Type B pancreatic cell (in vitro differentiated cells): ENCODE measurements at regions not wholly inside any gene's neighbourhood (a gene's known extent, or its start where the extent isn't known, plus 50 kb on each side); places are given as distances from the start of the nearest gene placed in this dataset.
A peak's percentile ranks its signal among the peaks of the same experiment; 100 is the strongest.

Experiments used
- DNase-seq: peaks from one replicate; pipeline ENCODE4 v3.0.0; 2021; ENCODE audit warnings: mixed read lengths; ENCODE audit not compliant: unreplicated experiment; ENCODE audit errors: extremely low spot score
- H3K27ac Mint-ChIP-seq: 2 replicates; pipeline ENCODE4 v1.8.0; 2021; ENCODE audit warnings: mild to moderate bottlenecking, mixed read lengths
- H3K27me3 Mint-ChIP-seq: 2 replicates; pipeline ENCODE4 v1.8.0; 2021; ENCODE audit warnings: mixed read lengths
- H3K36me3 Mint-ChIP-seq: 2 replicates; pipeline ENCODE4 v1.8.0; 2021; ENCODE audit warnings: mixed read lengths
- H3K4me1 Mint-ChIP-seq: one replicate; pipeline ENCODE4 v1.8.0; 2021; ENCODE audit warnings: mixed read lengths; ENCODE audit not compliant: unreplicated experiment
- H3K4me3 Mint-ChIP-seq: 2 replicates; pipeline ENCODE4 v1.8.0; 2021; ENCODE audit warnings: mild to moderate bottlenecking, mixed read lengths
- H3K9me3 Mint-ChIP-seq: 2 replicates; pipeline ENCODE4 v1.8.0; 2021; ENCODE audit warnings: mixed read lengths
- TF ChIP-seq, protein P1 (sequence below): fragments of 200-600 bp; sonication (generic); conservative IDR thresholded peaks from 2 replicates; pipeline ENCODE4 v1.5.0; 2021; ENCODE audit warnings: antibody characterized with exemption, mild to moderate bottlenecking

DNA sequence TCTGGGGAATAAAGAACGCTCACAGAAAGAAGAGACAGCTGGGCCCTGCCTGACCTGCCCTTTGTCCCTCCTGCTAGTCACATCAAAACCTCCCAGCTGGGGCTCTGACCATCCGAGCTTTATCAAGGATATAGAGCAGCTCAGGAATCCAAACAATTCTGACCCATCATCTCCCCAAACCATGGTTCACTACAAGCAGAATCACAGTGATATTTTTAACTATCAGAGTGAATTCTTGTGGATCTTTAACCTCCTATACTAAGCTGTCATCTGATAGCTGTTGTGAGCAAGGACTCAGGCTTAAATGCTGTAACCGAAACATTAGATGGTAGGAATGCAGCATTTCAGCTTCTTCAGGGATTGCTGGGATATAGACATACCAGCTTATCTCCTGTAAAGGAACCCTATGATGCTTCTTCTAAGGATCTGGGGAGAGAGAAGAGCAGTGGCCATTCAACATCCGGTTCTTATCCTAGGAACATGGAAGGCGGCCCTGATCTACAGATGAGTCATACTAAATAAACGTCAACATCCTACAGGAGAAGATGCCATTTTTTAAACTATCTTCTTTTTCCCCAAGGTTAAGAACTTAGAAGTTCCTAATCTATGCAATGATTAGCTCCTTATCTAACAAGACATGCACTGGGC lies 84.7 kb upstream of the AKIP1 start:
- Mint-ChIP-seq H3K36me3 (no peaks in the 10 kb centered on the region), H3K4me1 (no peaks in the 10 kb centered on the region), H3K27me3 (no peaks in the 10 kb centered on the region), H3K4me3 (no peak overlapping the region), H3K9me3 (no peaks in the 10 kb centered on the region), H3K27ac (peak overlapping the region; percentile 20)
- DNase-seq = peak; percentile 29
- TF ChIP-seq, protein P1, sequence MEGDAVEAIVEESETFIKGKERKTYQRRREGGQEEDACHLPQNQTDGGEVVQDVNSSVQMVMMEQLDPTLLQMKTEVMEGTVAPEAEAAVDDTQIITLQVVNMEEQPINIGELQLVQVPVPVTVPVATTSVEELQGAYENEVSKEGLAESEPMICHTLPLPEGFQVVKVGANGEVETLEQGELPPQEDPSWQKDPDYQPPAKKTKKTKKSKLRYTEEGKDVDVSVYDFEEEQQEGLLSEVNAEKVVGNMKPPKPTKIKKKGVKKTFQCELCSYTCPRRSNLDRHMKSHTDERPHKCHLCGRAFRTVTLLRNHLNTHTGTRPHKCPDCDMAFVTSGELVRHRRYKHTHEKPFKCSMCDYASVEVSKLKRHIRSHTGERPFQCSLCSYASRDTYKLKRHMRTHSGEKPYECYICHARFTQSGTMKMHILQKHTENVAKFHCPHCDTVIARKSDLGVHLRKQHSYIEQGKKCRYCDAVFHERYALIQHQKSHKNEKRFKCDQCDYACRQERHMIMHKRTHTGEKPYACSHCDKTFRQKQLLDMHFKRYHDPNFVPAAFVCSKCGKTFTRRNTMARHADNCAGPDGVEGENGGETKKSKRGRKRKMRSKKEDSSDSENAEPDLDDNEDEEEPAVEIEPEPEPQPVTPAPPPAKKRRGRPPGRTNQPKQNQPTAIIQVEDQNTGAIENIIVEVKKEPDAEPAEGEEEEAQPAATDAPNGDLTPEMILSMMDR = no peak

DNA sequence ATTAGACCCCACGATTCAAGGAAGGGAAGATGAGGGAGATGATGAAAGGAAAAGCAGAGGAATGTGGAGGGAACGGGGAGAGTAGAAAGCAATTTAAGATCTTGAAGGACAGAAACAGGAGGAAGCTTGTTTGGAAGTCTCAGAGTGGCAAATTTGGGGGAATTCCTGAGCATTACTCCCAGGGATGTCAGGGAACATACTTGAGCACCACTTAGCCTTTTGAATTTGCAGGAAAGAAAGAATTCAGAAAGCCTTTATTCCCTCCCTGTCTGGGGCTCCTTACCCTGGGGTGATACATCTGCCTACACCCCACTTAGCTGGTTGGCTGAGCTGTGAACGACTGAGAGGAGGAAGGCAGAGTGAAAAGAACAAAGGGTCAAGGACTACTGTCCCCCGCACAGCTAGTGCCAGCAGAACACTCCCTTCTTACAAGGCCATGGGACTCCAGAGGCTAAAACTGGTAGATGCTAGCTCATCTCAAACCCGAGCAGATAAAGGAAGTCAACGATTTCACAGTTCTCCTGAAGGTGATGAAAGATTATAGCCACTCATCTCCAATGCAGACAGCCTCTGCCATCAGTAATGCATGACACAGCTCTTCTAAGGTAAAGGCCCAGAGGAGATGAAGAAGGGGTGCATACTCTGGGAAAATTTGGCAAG lies 84.0 kb upstream of the AKIP1 start:
- no peak overlapping the region for H3K4me3 Mint-ChIP-seq
- TF ChIP-seq, protein P1 = no peak
- no peaks in the 10 kb centered on the region for H3K27me3 Mint-ChIP-seq
- no peaks in the 10 kb centered on the region for H3K9me3 Mint-ChIP-seq
- H3K27ac Mint-ChIP-seq = no peak overlapping the region
- H3K36me3 Mint-ChIP-seq = no peaks in the 10 kb centered on the region
- H3K4me1 Mint-ChIP-seq = no peaks in the 10 kb centered on the region
- peak; percentile 27 for DNase-seq

DNA sequence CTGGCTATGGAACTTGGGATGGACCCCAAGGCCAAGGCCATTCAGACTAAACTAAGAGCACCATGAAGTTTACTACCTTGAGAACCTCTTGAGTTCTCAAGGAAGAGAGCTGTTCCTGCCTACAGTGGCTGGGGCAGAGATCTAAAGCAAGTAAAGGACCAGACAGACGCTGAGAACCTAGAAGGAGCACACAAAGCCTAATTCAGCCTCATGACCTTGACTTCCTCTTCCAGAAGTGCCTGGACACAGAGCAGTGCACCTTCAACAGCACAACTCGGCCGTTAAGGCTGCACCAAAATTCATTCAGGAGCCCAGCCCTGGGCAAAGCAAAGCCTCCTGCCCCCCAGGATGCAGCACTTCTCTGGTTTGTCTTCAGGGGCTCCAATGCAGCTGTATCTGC lies 82.9 kb upstream of the AKIP1 start:
- H3K9me3 Mint-ChIP-seq = no peaks in the 10 kb centered on the region
- peak; percentile 44 for DNase-seq
- H3K4me3 Mint-ChIP-seq = no peak overlapping the region
- H3K4me1 Mint-ChIP-seq = peaks cover 6% of the 10 kb centered on the region
- H3K27me3 Mint-ChIP-seq = no peaks in the 10 kb centered on the region
- no peak overlapping the region for H3K27ac Mint-ChIP-seq
- no peaks in the 10 kb centered on the region for H3K36me3 Mint-ChIP-seq
- TF ChIP-seq, protein P1 = no peak

DNA sequence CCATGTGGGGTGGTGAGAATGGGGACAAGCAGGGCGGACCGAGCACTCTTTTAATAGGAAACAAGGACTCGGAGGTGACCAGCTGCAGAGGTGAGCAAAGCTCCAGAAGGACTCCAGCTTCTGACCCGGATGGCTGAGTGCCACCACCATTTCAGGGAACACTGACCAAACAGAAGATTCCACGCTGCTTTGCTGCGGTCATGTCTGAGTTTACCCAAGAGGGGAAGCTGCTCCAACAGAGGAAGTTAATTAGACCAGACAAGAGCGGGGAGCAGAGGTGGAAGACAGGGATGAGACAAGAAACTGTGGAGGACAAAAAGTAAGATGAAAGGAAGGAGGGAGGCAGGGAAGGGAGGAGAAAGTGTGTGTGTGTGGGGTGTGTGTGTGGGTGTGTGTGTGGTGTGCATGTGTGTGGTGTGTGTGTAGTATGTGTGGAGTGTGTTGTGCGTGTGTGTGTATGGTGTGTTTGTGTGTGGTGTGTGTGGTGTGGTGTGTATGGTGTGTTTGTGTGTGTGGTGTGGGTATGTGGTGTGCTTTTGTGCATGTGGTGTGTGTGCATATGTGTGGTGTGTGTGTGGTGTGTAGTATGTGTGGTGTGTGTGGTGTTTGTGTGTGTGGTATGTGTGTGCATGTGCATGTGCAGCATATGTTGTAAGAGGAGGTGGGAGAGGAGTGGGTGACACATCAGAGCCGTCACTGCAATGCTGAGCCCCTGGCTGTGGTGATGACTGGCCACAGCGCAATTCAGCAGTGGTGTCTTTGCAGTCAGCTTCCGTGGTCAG lies 82.2 kb upstream of the AKIP1 start:
- H3K4me1 Mint-ChIP-seq = peaks cover 6% of the 10 kb centered on the region
- H3K27me3 Mint-ChIP-seq = no peaks in the 10 kb centered on the region
- no peaks in the 10 kb centered on the region for H3K36me3 Mint-ChIP-seq
- H3K9me3 Mint-ChIP-seq = no peaks in the 10 kb centered on the region
- no peak overlapping the region for H3K27ac Mint-ChIP-seq
- peak; percentile 40 for DNase-seq
- H3K4me3 Mint-ChIP-seq = no peak overlapping the region
- TF ChIP-seq, protein P1 = no peak

DNA sequence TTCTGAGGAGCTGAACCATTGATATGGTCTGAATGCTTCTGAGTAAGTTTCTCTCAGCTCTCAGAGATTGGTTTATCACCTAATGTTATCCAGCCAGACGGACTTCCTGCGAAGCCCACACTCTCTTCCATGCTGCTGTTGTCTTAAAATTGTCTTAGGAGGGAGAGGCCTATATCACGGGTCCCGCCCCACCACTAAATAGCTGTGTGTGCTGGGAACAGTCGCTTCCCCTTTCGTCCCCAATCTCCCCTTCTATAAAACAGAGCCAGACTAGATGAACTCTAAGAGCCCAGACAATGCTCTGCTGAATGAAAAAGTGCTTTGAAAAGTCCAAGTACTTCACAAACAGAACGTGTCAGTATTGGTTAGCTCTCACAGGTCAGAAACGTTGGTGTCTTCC lies 81.4 kb upstream of the AKIP1 start:
- H3K27me3 Mint-ChIP-seq = no peaks in the 10 kb centered on the region
- H3K4me3 Mint-ChIP-seq = no peak overlapping the region
- H3K9me3 Mint-ChIP-seq = no peaks in the 10 kb centered on the region
- peak; percentile 7 for DNase-seq
- TF ChIP-seq, protein P1 = no peak
- no peaks in the 10 kb centered on the region for H3K36me3 Mint-ChIP-seq
- no peak overlapping the region for H3K27ac Mint-ChIP-seq
- peaks cover 6% of the 10 kb centered on the region for H3K4me1 Mint-ChIP-seq
